ENCODE measurements at regions not wholly inside any gene's neighbourhood (a gene's known extent, or its start where the extent isn't known, plus 50 kb on each side); places are given as distances from the start of the nearest gene placed in this dataset.

GRCh38 chr16:62870554-62870953 lies 834.3 kb upstream of the CDH8 start:
- no peaks in the 10 kb centered on the region for H3K4me1 Mint-ChIP-seq (ENCODE audit: low read depth)
- H3K36me3 Mint-ChIP-seq (ENCODE audit: low read depth), result no peaks in the 10 kb centered on the region
- no peak overlapping the region for H3K4me3 Mint-ChIP-seq
- H3K27ac Mint-ChIP-seq, result no peak overlapping the region
- intact Hi-C loops (cut with micrococcal nuclease), result no loop called here
- peaks cover 14% of the 10 kb centered on the region for H3K9me3 Mint-ChIP-seq
- no peak for DNase-seq (ENCODE audit: low spot score)
- no peaks in the 10 kb centered on the region for H3K27me3 Mint-ChIP-seq (ENCODE audit: insufficient read depth)

GRCh38 chr16:62869837-62870236 lies 833.6 kb upstream of the CDH8 start:
- no peaks in the 10 kb centered on the region for H3K4me1 Mint-ChIP-seq (ENCODE audit: low read depth)
- H3K27ac Mint-ChIP-seq, result no peak overlapping the region
- H3K4me3 Mint-ChIP-seq, result no peak overlapping the region
- intact Hi-C loops (cut with micrococcal nuclease), result no loop called here
- H3K27me3 Mint-ChIP-seq (ENCODE audit: insufficient read depth), result no peaks in the 10 kb centered on the region
- H3K36me3 Mint-ChIP-seq (ENCODE audit: low read depth), result no peaks in the 10 kb centered on the region
- DNase-seq (ENCODE audit: low spot score), result no peak
- peaks cover 8% of the 10 kb centered on the region for H3K9me3 Mint-ChIP-seq

- H3K4me3 Mint-ChIP-seq, result no peak overlapping the region
- peaks cover 27% of the 10 kb centered on the region for H3K9me3 Mint-ChIP-seq
- no peaks in the 10 kb centered on the region for H3K4me1 Mint-ChIP-seq (ENCODE audit: low read depth)
- intact Hi-C loops (cut with micrococcal nuclease), result no loop called here
- H3K36me3 Mint-ChIP-seq (ENCODE audit: low read depth), result no peaks in the 10 kb centered on the region
- H3K27me3 Mint-ChIP-seq (ENCODE audit: insufficient read depth), result no peaks in the 10 kb centered on the region
- no peak for DNase-seq (ENCODE audit: low spot score)
- no peak overlapping the region for H3K27ac Mint-ChIP-seq
Measured at GRCh38 chr16:62863139-62863538, 826.9 kb upstream of the CDH8 start.

GRCh38 chr16:62853887-62854286 lies 817.6 kb upstream of the CDH8 start:
- intact Hi-C loops (cut with micrococcal nuclease), result no loop called here
- peaks cover 14% of the 10 kb centered on the region for H3K9me3 Mint-ChIP-seq
- no peaks in the 10 kb centered on the region for H3K4me1 Mint-ChIP-seq (ENCODE audit: low read depth)

GRCh38 chr16:62846399-62847057 lies 810.3 kb upstream of the CDH8 start:
- peaks cover 30% of the 10 kb centered on the region for H3K9me3 Mint-ChIP-seq
- H3K27ac Mint-ChIP-seq, result no peak overlapping the region
- H3K27me3 Mint-ChIP-seq (ENCODE audit: insufficient read depth), result no peaks in the 10 kb centered on the region
- H3K4me1 Mint-ChIP-seq (ENCODE audit: low read depth), result no peaks in the 10 kb centered on the region
- no peak overlapping the region for H3K4me3 Mint-ChIP-seq
- intact Hi-C loops (cut with micrococcal nuclease), result no loop called here
- no peak for DNase-seq (ENCODE audit: low spot score)
- no peaks in the 10 kb centered on the region for H3K36me3 Mint-ChIP-seq (ENCODE audit: low read depth)

More at GRCh38 chr16:62853887-62854286, 817.6 kb upstream of the CDH8 start:
- no peak for DNase-seq (ENCODE audit: low spot score)
- Mint-ChIP-seq H3K27me3 (ENCODE audit: insufficient read depth) (no peaks in the 10 kb centered on the region), H3K27ac (no peak overlapping the region), H3K36me3 (ENCODE audit: low read depth) (no peaks in the 10 kb centered on the region), H3K4me3 (no peak overlapping the region)

- intact Hi-C loops (cut with micrococcal nuclease), result no loop called here
- no peak for DNase-seq (ENCODE audit: low spot score)
- Mint-ChIP-seq H3K27ac (no peak overlapping the region), H3K27me3 (ENCODE audit: insufficient read depth) (no peaks in the 10 kb centered on the region), H3K9me3 (peaks cover 27% of the 10 kb centered on the region), H3K4me3 (no peak overlapping the region), H3K36me3 (ENCODE audit: low read depth) (no peaks in the 10 kb centered on the region), H3K4me1 (ENCODE audit: low read depth) (no peaks in the 10 kb centered on the region)
Measured at GRCh38 chr16:62832214-62832613, 796.0 kb upstream of the CDH8 start.

- intact Hi-C loops (cut with micrococcal nuclease), result no loop called here
Measured at GRCh38 chr16:62831235-62831850, 795.1 kb upstream of the CDH8 start.

GRCh38 chr16:62829607-62830006 lies 793.4 kb upstream of the CDH8 start:
- no peaks in the 10 kb centered on the region for H3K36me3 Mint-ChIP-seq (ENCODE audit: low read depth)
- peaks cover 30% of the 10 kb centered on the region for H3K9me3 Mint-ChIP-seq
- H3K4me3 Mint-ChIP-seq, result no peak overlapping the region
- H3K4me1 Mint-ChIP-seq (ENCODE audit: low read depth), result no peaks in the 10 kb centered on the region
- intact Hi-C loops (cut with micrococcal nuclease), result no loop called here
- no peak for DNase-seq (ENCODE audit: low spot score)
- H3K27ac Mint-ChIP-seq, result no peak overlapping the region
- H3K27me3 Mint-ChIP-seq (ENCODE audit: insufficient read depth), result no peaks in the 10 kb centered on the region

More at GRCh38 chr16:62831235-62831850, 795.1 kb upstream of the CDH8 start:
- no peak for DNase-seq (ENCODE audit: low spot score)
- Mint-ChIP-seq H3K36me3 (ENCODE audit: low read depth) (no peaks in the 10 kb centered on the region), H3K4me1 (ENCODE audit: low read depth) (no peaks in the 10 kb centered on the region), H3K9me3 (peaks cover 29% of the 10 kb centered on the region), H3K27me3 (ENCODE audit: insufficient read depth) (no peaks in the 10 kb centered on the region), H3K27ac (no peak overlapping the region), H3K4me3 (no peak overlapping the region)

- intact Hi-C loops (cut with micrococcal nuclease), result no loop called here
- no peak for DNase-seq (ENCODE audit: low spot score)
- no peaks in the 10 kb centered on the region for H3K36me3 Mint-ChIP-seq (ENCODE audit: low read depth)
- H3K27me3 Mint-ChIP-seq (ENCODE audit: insufficient read depth), result no peaks in the 10 kb centered on the region
- peaks cover 30% of the 10 kb centered on the region for H3K9me3 Mint-ChIP-seq
- no peak overlapping the region for H3K27ac Mint-ChIP-seq
- H3K4me3 Mint-ChIP-seq, result no peak overlapping the region
- H3K4me1 Mint-ChIP-seq (ENCODE audit: low read depth), result no peaks in the 10 kb centered on the region
Measured at GRCh38 chr16:62829084-62829483, 792.8 kb upstream of the CDH8 start.

- Mint-ChIP-seq H3K9me3 (peaks cover 38% of the 10 kb centered on the region), H3K36me3 (ENCODE audit: low read depth) (no peaks in the 10 kb centered on the region), H3K27me3 (ENCODE audit: insufficient read depth) (no peaks in the 10 kb centered on the region), H3K4me3 (no peak overlapping the region), H3K27ac (no peak overlapping the region), H3K4me1 (ENCODE audit: low read depth) (no peaks in the 10 kb centered on the region)
- DNase-seq (ENCODE audit: low spot score), result no peak
- intact Hi-C loops (cut with micrococcal nuclease), result no loop called here
Measured at GRCh38 chr16:62821824-62822223, 785.6 kb upstream of the CDH8 start.

GRCh38 chr16:62816971-62817519 lies 780.8 kb upstream of the CDH8 start:
- Mint-ChIP-seq H3K36me3 (ENCODE audit: low read depth) (no peaks in the 10 kb centered on the region), H3K27me3 (ENCODE audit: insufficient read depth) (no peaks in the 10 kb centered on the region), H3K9me3 (peaks cover 36% of the 10 kb centered on the region), H3K27ac (no peak overlapping the region), H3K4me3 (no peak overlapping the region), H3K4me1 (ENCODE audit: low read depth) (no peaks in the 10 kb centered on the region)
- intact Hi-C loops (cut with micrococcal nuclease), result no loop called here
- no peak for DNase-seq (ENCODE audit: low spot score)

- no peak overlapping the region for H3K27ac Mint-ChIP-seq
- no peak overlapping the region for H3K4me3 Mint-ChIP-seq
- no peaks in the 10 kb centered on the region for H3K4me1 Mint-ChIP-seq (ENCODE audit: low read depth)
- intact Hi-C loops (cut with micrococcal nuclease), result no loop called here
- no peaks in the 10 kb centered on the region for H3K36me3 Mint-ChIP-seq (ENCODE audit: low read depth)
- H3K9me3 Mint-ChIP-seq, result peaks cover 34% of the 10 kb centered on the region
- H3K27me3 Mint-ChIP-seq (ENCODE audit: insufficient read depth), result no peaks in the 10 kb centered on the region
- no peak for DNase-seq (ENCODE audit: low spot score)
Measured at GRCh38 chr16:62814891-62815290, 778.7 kb upstream of the CDH8 start.

GRCh38 chr16:62805221-62805857 lies 769.1 kb upstream of the CDH8 start:
- Mint-ChIP-seq H3K9me3 (peaks cover 35% of the 10 kb centered on the region), H3K36me3 (ENCODE audit: low read depth) (no peaks in the 10 kb centered on the region), H3K4me3 (no peak overlapping the region), H3K27me3 (ENCODE audit: insufficient read depth) (no peaks in the 10 kb centered on the region), H3K27ac (no peak overlapping the region), H3K4me1 (ENCODE audit: low read depth) (no peaks in the 10 kb centered on the region)
- DNase-seq (ENCODE audit: low spot score), result no peak
- intact Hi-C loops (cut with micrococcal nuclease), result no loop called here
